22Rv1 (cell line): ENCODE measurements at regions not wholly inside any gene's neighbourhood (a gene's known extent, or its start where the extent isn't known, plus 50 kb on each side); places are given as distances from the start of the nearest gene placed in this dataset.

Experiments used
- ZFX ChIP-seq: fragments of 450-650 bp; IDR thresholded peaks from 2 replicates; pipeline ENCODE4 v1.6.1; 2017; ENCODE audit warnings: antibody characterized with exemption, borderline replicate concordance
- TF ChIP-seq, protein P1 (sequence below): fragments of 450-650 bp; IDR thresholded peaks from 2 replicates; pipeline ENCODE4 v1.5.1; 2017; ENCODE audit warnings: mild to moderate bottlenecking

DNA sequence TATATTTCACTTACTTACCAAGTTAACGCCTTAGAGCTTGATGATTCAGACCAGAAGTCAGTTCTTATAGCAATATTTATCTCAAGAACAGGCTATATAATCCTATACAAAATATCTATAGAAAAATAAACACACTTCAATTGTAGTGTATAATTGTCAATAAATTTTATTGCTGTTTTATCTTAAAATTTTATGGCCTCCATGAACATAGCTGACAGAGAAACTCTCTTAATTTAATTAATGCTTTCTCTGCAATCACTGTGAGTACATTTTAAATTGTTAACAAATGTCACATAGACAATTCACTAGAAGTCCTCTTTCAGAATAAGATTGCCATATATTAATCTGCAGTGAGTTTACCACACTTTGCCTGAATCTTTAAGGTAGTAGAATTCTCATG, 178.6 kb downstream of the RFPL4B start:
- TF ChIP-seq, protein P1, sequence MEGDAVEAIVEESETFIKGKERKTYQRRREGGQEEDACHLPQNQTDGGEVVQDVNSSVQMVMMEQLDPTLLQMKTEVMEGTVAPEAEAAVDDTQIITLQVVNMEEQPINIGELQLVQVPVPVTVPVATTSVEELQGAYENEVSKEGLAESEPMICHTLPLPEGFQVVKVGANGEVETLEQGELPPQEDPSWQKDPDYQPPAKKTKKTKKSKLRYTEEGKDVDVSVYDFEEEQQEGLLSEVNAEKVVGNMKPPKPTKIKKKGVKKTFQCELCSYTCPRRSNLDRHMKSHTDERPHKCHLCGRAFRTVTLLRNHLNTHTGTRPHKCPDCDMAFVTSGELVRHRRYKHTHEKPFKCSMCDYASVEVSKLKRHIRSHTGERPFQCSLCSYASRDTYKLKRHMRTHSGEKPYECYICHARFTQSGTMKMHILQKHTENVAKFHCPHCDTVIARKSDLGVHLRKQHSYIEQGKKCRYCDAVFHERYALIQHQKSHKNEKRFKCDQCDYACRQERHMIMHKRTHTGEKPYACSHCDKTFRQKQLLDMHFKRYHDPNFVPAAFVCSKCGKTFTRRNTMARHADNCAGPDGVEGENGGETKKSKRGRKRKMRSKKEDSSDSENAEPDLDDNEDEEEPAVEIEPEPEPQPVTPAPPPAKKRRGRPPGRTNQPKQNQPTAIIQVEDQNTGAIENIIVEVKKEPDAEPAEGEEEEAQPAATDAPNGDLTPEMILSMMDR = no peak
- TF ChIP-seq ZFX = no peak
